Activated CD4-positive, alpha-beta memory T cell treated with anti-CD3 and anti-CD28 coated beads for 36 hours (primary cell): ENCODE measurements at regions not wholly inside any gene's neighbourhood (a gene's known extent, or its start where the extent isn't known, plus 50 kb on each side); places are given as distances from the start of the nearest gene placed in this dataset.
A peak's percentile ranks its signal among the peaks of the same experiment; 100 is the strongest.

Experiments
- CTCF ChIA-PET: fragments of 350-600 bp; sonication (Branson Sonifier 250); formaldehyde crosslinking; loops from one replicate; lab custom pipeline; 2021; ENCODE audit warnings: antibody characterized with exemption, inconsistent platforms; lab: Charles Lee
- POLR2A ChIA-PET: fragments of 350-600 bp; sonication (Branson Sonifier 250); formaldehyde crosslinking; loops from one replicate; lab custom pipeline; 2021; ENCODE audit warnings: antibody characterized with exemption; lab: Charles Lee
- DNase-seq: peaks from one replicate; pipeline ENCODE4 v3.0.0-alpha.2; 2020
- H3K27ac Mint-ChIP-seq: one replicate; pipeline ENCODE4 v1.8.0; 2021; ENCODE audit warnings: mixed read lengths
- H3K27me3 Mint-ChIP-seq: one replicate; pipeline ENCODE4 v1.8.0; 2021; ENCODE audit warnings: mixed read lengths
- H3K36me3 Mint-ChIP-seq: one replicate; pipeline ENCODE4 v1.8.0; 2021; ENCODE audit warnings: mixed read lengths
- H3K4me1 Mint-ChIP-seq: one replicate; pipeline ENCODE4 v1.8.0; 2021; ENCODE audit warnings: low read depth, mixed read lengths
- H3K4me3 Mint-ChIP-seq: one replicate; pipeline ENCODE4 v1.8.0; 2021; ENCODE audit warnings: mild to moderate bottlenecking, mixed read lengths
- H3K9me3 Mint-ChIP-seq: one replicate; pipeline ENCODE4 v1.8.0; 2021; ENCODE audit warnings: mixed read lengths
- intact Hi-C: fragments of 100-400 bp; cut with micrococcal nuclease; formaldehyde crosslinking; loops from one replicate; pipeline ENCODE4 v1.15.1; 2023

GRCh38 chrX:13153796-13154195, 109.4 kb upstream of the FAM9C start:
- intact Hi-C loops = no loop called here
- POLR2A ChIA-PET = no interaction called here

DNA sequence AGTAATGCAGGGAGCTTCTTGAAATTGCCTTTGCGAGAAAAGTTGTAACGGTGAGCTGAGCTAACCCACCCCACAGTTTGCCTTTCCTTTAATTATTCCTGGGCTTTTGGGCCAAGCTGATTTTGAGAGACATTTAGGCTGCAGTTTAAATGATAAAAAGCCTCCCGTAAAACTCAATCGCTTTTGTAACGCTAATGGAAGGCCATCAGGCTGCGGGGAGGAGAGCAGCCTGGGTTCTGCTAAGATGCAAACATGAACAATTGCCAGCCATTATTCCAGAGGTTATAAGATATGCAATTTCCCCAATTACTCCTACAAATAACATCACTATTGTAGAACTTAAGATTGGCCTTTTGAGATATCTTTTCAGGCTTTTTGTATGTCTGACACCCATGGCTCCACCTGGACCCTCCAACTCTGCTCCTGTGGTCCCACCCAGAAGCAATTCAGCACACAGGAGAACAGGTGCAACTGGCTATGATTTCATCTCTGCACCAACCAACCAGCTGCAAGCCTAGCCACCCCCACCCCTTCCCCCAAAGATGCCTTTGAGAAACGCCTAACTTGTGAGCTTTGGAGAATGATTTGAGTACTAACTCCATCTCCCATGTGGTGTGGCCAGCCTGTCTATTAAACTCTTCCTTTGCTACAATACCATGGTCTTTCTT, 108.2 kb upstream of the FAM9C start:
- POLR2A ChIA-PET = interaction anchor here (0.9 to 1.0 kb wide), 2 partner anchors 15 to 61 kb away, joined by 4 read pairs; no protein-coding TSS in a partner anchor
- peaks cover 13% of the 10 kb centered on the region for H3K4me1 Mint-ChIP-seq
- DNase-seq = no peak
- no peak overlapping the region for H3K4me3 Mint-ChIP-seq
- peaks cover 2% of the 10 kb centered on the region for H3K36me3 Mint-ChIP-seq
- peak overlapping the region; percentile 63 for H3K27ac Mint-ChIP-seq
- intact Hi-C loops = no loop called here
- no peaks in the 10 kb centered on the region for H3K27me3 Mint-ChIP-seq
- CTCF ChIA-PET = interaction anchor here (0.8 kb wide), 1 partner anchor 60 kb away, joined by 4 read pairs; no protein-coding TSS in a partner anchor
- peaks cover 14% of the 10 kb centered on the region for H3K9me3 Mint-ChIP-seq

More at GRCh38 chrX:13153796-13154195, 109.4 kb upstream of the FAM9C start:
- no peak for DNase-seq
- Mint-ChIP-seq H3K4me1 (peaks cover 13% of the 10 kb centered on the region), H3K9me3 (peaks cover 14% of the 10 kb centered on the region), H3K27ac (no peak overlapping the region), H3K4me3 (no peak overlapping the region), H3K27me3 (no peaks in the 10 kb centered on the region), H3K36me3 (peaks cover 2% of the 10 kb centered on the region)
- CTCF ChIA-PET = no interaction called here

DNA sequence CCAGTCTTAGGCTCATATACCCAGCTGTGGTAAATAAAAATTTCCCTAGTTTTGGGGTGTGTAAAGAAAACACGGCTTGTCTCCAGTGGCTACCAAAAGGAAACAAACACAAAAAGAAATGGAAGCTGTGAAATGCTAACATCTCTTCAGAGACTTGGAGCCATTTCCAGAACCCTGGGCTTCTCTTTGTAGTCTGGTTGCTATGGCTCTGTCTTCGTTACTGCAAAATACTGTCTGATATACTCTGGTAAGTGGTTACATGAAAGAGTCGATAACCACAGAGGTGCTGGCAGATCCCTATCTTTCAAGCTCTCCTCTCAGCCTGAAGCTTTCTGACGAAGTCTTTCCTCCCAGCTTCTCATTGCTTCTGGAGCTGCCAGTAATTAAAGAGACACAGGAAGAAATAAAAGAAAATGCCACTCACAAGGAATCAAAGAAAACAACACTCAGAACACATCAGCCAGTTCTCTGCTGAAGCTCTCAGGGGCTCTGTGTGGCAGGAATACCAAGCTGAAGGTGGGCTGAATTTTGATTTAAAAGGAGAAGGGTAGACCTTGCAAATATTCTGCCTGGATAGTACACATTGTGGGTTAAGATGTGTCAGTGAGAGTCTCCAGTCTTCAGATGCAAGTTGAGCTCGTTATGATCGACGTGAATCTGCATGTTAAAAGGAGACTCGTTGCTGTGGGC, 107.6 kb upstream of the FAM9C start:
- Mint-ChIP-seq H3K36me3 (peaks cover 2% of the 10 kb centered on the region), H3K9me3 (peaks cover 17% of the 10 kb centered on the region), H3K4me3 (peak overlapping the region; percentile 31), H3K4me1 (peaks cover 13% of the 10 kb centered on the region), H3K27me3 (no peaks in the 10 kb centered on the region), H3K27ac (peak overlapping the region; percentile 63)
- intact Hi-C loops = no loop called here
- POLR2A ChIA-PET = interaction anchor here (0.9 to 1.0 kb wide), 2 partner anchors 15 to 61 kb away, joined by 4 read pairs; no protein-coding TSS in a partner anchor
- DNase-seq = peak; percentile 18
- CTCF ChIA-PET = interaction anchor here (0.8 kb wide), 1 partner anchor 59 kb away, joined by 4 read pairs; no protein-coding TSS in a partner anchor

DNA sequence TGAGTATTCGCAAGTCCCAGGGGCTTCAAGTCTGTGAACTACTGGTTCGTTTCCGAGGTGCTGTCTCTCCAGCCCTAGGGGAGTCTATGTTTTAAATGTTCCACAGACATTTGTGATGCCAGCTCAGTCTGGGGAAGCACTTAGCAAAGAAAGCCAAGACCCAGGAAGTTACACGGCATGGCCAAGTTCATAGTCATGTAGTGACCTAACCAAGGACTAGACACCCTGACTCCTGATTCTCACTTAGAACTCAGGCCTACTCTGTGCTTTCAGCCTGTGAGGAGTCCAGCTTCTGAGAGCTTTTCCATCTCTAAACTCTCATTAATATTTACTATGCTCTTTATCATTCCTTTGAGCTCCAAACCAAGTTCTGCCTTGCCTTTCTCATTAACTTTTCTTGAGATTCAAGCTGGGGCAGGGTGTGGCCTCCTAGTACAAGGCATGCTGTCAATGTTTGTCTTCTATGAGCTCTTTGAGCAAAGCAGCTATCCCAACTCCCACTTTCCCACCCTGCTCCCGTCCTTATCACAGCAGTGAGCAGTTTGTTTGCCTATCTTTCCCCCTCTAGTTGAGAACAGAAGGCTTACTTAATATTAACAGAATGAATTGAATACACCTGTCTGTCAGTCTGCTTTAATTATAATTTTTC, 105.4 kb upstream of the FAM9C start:
- H3K27me3 Mint-ChIP-seq = no peaks in the 10 kb centered on the region

DNA sequence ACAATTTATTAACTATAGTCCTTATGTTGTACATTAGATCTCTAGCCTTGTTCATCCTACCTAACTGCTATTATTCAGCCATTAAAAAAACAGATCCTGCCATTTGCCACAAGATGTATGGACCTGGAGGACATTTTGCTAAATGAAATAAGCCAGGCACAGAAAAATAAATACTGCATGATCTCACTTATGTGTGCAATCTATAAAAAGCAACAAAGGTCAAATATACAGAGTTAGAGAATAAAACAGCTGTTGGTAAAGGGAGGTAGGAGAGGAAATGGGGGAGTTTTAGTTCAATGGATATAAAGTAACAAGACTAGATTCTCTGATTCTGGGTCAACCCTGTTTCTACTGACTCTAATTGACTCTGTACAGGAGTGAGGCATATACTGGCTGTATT, 103.3 kb upstream of the FAM9C start:
- no peaks in the 10 kb centered on the region for H3K27me3 Mint-ChIP-seq
- intact Hi-C loops = no loop called here
- peaks cover 15% of the 10 kb centered on the region for H3K4me1 Mint-ChIP-seq
- no peaks in the 10 kb centered on the region for H3K36me3 Mint-ChIP-seq
- H3K9me3 Mint-ChIP-seq = peaks cover 9% of the 10 kb centered on the region
- CTCF ChIA-PET = no interaction called here
- no peak for DNase-seq
- H3K27ac Mint-ChIP-seq = no peak overlapping the region
- POLR2A ChIA-PET = no interaction called here
- H3K4me3 Mint-ChIP-seq = no peak overlapping the region

More for the DNA sequence above, 105.4 kb upstream of the FAM9C start:
- POLR2A ChIA-PET = no interaction called here
- Mint-ChIP-seq H3K27ac (no peak overlapping the region), H3K4me3 (no peak overlapping the region), H3K4me1 (peaks cover 13% of the 10 kb centered on the region), H3K36me3 (peaks cover 2% of the 10 kb centered on the region), H3K9me3 (peaks cover 23% of the 10 kb centered on the region)
- CTCF ChIA-PET = no interaction called here
- no peak for DNase-seq
- intact Hi-C loops = no loop called here

DNA sequence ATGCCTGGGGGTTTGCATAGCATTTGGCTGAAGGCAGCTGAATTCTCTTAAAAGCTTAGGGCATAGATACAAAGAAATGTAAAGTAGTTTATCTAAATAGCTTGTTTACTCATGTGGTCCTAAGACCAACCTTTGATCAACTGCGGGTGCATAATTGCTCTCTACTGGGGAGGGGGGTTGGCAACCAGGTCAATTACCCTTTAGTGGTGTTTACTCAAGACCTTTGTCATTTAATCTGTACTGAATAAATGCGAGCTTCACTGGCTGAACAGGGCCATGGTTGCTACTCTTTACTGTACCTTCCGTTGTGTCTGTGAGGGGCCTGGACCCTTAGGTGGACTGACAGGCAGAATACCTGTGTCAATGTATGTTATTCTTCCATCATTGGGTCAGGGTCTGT, 102.7 kb upstream of the FAM9C start:
- Mint-ChIP-seq H3K27ac (no peak overlapping the region), H3K27me3 (no peaks in the 10 kb centered on the region), H3K9me3 (peaks cover 8% of the 10 kb centered on the region), H3K4me3 (no peak overlapping the region), H3K4me1 (peaks cover 13% of the 10 kb centered on the region), H3K36me3 (no peaks in the 10 kb centered on the region)
- POLR2A ChIA-PET = no interaction called here
- intact Hi-C loops = no loop called here
- DNase-seq = no peak
- CTCF ChIA-PET = no interaction called here

- intact Hi-C loops = no loop called here
- ChIA-PET POLR2A (no interaction called here), CTCF (no interaction called here)
- DNase-seq = no peak
- Mint-ChIP-seq H3K36me3 (no peaks in the 10 kb centered on the region), H3K4me1 (peaks cover 3% of the 10 kb centered on the region), H3K9me3 (peaks cover 8% of the 10 kb centered on the region), H3K27ac (no peak overlapping the region), H3K27me3 (no peaks in the 10 kb centered on the region), H3K4me3 (no peak overlapping the region)
These were observed 100.7 kb upstream of the FAM9C start for GRCh38 chrX:13144927-13145655.

DNA sequence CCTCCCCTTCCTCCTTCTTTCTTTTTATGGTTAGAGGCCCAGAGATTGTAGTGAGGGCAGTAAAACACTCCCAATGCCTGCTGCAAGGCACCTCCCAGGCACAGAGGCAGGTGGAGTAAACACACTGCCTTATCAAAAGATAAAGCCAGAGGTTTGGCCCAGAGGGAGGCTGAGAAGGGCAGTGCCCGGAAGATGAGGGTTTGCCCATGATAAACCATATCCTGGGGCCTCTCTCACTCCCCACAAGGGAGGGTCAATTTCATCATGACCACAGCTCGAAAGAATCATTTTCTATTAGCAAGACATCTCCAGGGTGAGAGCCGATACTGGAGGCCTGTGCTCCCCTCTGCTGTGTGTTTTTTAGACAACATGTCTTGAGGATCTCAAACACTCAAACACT, 98.5 kb upstream of the FAM9C start:
- Mint-ChIP-seq H3K9me3 (peaks cover 8% of the 10 kb centered on the region), H3K27me3 (no peaks in the 10 kb centered on the region), H3K4me1 (peaks cover 3% of the 10 kb centered on the region), H3K36me3 (no peaks in the 10 kb centered on the region), H3K4me3 (no peak overlapping the region), H3K27ac (no peak overlapping the region)
- DNase-seq = no peak
- CTCF ChIA-PET = no interaction called here
- POLR2A ChIA-PET = no interaction called here
- intact Hi-C loops = no loop called here

- no peaks in the 10 kb centered on the region for H3K36me3 Mint-ChIP-seq
- CTCF ChIA-PET = no interaction called here
- peaks cover 3% of the 10 kb centered on the region for H3K4me1 Mint-ChIP-seq
- no peak overlapping the region for H3K27ac Mint-ChIP-seq
- intact Hi-C loops = no loop called here
- H3K27me3 Mint-ChIP-seq = no peaks in the 10 kb centered on the region
- DNase-seq = no peak
- H3K9me3 Mint-ChIP-seq = no peaks in the 10 kb centered on the region
- POLR2A ChIA-PET = no interaction called here
- no peak overlapping the region for H3K4me3 Mint-ChIP-seq
These were observed 95.6 kb upstream of the FAM9C start for GRCh38 chrX:13140007-13140406.

- intact Hi-C loops = no loop called here
- Mint-ChIP-seq H3K9me3 (no peaks in the 10 kb centered on the region), H3K4me1 (peaks cover 23% of the 10 kb centered on the region), H3K4me3 (no peak overlapping the region), H3K27me3 (no peaks in the 10 kb centered on the region), H3K27ac (no peak overlapping the region), H3K36me3 (no peaks in the 10 kb centered on the region)
- DNase-seq = no peak
- CTCF ChIA-PET = no interaction called here
- POLR2A ChIA-PET = no interaction called here
These were observed 87.1 kb upstream of the FAM9C start for GRCh38 chrX:13131396-13132137.

DNA sequence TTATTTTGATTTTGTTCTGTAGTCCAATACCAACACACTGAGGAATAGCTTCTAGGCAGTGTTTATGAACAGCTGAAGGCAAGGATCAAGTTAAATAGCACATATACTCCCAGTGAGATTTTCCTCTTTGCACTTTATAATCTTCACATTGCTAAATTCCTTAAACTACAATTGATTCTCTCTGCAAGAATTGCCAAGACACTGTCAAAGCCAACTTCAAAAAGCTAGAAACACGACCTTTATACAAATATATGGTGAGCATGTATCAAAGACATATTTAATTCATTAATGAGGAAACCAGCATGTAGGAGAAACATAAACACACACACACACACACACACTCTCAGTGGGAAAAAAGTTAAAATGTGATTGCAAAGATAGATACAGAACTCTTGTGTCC, 86.4 kb upstream of the FAM9C start:
- CTCF ChIA-PET = no interaction called here
- peaks cover 24% of the 10 kb centered on the region for H3K4me1 Mint-ChIP-seq
- H3K4me3 Mint-ChIP-seq = no peak overlapping the region
- H3K36me3 Mint-ChIP-seq = no peaks in the 10 kb centered on the region
- POLR2A ChIA-PET = no interaction called here
- H3K27me3 Mint-ChIP-seq = no peaks in the 10 kb centered on the region
- no peak for DNase-seq
- intact Hi-C loops = no loop called here
- no peak overlapping the region for H3K27ac Mint-ChIP-seq
- no peaks in the 10 kb centered on the region for H3K9me3 Mint-ChIP-seq
